Right cardiac atrium (tissue), 5 donors: ENCODE measurements at regions not wholly inside any gene's neighbourhood (a gene's known extent, or its start where the extent isn't known, plus 50 kb on each side); places are given as distances from the start of the nearest gene placed in this dataset.

Experiments
- ATAC-seq, 2 donors: fragments of 200-7000 bp; cut with Tn5 transposase; one replicate each; pipeline versions ENCODE4 v1.8.0 to v1.9.1; 2020; ENCODE audit warnings: moderate library complexity in 2 of 2, mild to moderate bottlenecking in 1 of 2
- DNase-seq, 3 donors: peaks; one replicate each; pipeline ENCODE4 v3.0.0-alpha.2; 2020
- H3K27ac ChIP-seq: one replicate; pipeline ENCODE4 v1.5.1; 2013; ENCODE audit warnings: mild to moderate bottlenecking, low read length, control low read depth, moderate library complexity
- H3K27me3 ChIP-seq: one replicate; pipeline ENCODE4 v1.6.1; 2013; ENCODE audit not compliant: control insufficient read depth, insufficient read depth
- H3K4me1 ChIP-seq: one replicate; pipeline ENCODE4 v1.6.1; 2013; ENCODE audit warnings: low read length; ENCODE audit not compliant: control insufficient read depth, insufficient read depth
- H3K4me3 ChIP-seq: one replicate; pipeline ENCODE4 v1.5.1; 2013; ENCODE audit warnings: low read length, control low read depth
- H3K9me3 ChIP-seq: one replicate; pipeline ENCODE4 v1.6.1; 2013; ENCODE audit warnings: low read length; ENCODE audit not compliant: control insufficient read depth
- WGBS: extraction: QIAGEN DNeasy Blood & Tissue Kit; methylation state at CpG from one replicate; pipeline ENCODE4 v1.1.7; 2013; 5-methylcytosine and 5-hydroxymethylcytosine counted together
- intact Hi-C, 4 donors: fragments of 100-400 bp; cut with DNase I; formaldehyde crosslinking; loops; one replicate each; pipeline versions ENCODE4 v1.11.0 to v1.14.0; 2022 to 2023
- donor health status: healthy with polysubstance abuse.
- donor health status: DM: no; HTN: yes; CAD: no.
- donor health status: DM: no; HTN: no; CAD: no.
- donor health status: DM: no; HTN: yes; CAD: no; lungs with severe emphysema.
- donor health status: DM: yes; HTN: yes; CAD: no.

DNA sequence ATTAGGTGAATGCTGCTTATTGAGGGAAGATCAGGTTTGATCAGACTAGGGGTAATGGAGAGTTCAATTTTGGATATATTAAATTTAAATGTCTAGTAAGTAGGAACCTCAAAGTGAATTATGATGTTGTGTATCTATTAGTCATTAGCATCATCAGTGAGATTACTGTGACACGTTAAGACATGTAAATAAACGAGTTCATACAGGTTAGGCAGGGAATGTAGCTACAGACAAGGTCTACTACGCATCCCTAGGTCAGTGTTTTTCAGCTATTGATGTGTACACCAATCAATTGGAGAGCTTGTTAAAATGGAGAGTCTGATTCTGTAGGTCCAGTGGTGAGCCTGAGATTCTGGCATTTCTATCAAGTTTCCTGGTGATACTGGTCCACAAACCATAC is 120.1 kb upstream of the LRRC4C start:
- no peaks in the 10 kb centered on the region for H3K27me3 ChIP-seq
- no peak overlapping the region for H3K4me3 ChIP-seq
- no peaks in the 10 kb centered on the region for H3K4me1 ChIP-seq
- no peak for DNase-seq
- H3K9me3 ChIP-seq: no peaks in the 10 kb centered on the region
- intact Hi-C loops: no loop called here
- no peak for ATAC-seq
- H3K27ac ChIP-seq: no peak overlapping the region
- WGBS: 72% methylated on average over 3 of the region's 3 CpGs

DNA sequence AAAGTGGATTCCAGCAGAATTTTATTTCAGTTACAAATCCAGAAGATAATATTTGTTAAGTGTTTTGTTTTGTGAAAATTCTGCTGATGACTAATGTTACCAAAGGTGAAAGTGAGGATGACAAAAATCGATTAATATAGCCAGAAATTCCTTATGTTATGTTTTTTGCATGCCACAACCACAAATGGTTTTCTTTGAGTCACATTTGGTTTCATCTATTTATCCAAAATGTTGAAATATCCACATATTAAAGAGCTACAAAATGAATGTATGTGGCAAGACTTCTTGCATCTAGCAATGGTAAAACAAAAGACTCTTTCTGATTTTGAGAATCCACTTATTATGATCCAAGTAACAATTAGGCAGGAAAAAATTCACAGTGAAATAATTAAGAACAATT is 150.1 kb upstream of the LRRC4C start:
- Histone ChIP-seq H3K27ac (no peak overlapping the region), H3K4me1 (no peaks in the 10 kb centered on the region), H3K9me3 (no peaks in the 10 kb centered on the region), H3K4me3 (no peak overlapping the region), H3K27me3 (no peaks in the 10 kb centered on the region)
- intact Hi-C loops: no loop called here
- DNase-seq: no peak
- 23% methylated on average over 1 of the region's 1 CpG for WGBS
- ATAC-seq: no peak

- no peaks in the 10 kb centered on the region for H3K9me3 ChIP-seq
- intact Hi-C loops: no loop called here
- DNase-seq: no peak
- H3K27me3 ChIP-seq: no peaks in the 10 kb centered on the region
- no peak overlapping the region for H3K27ac ChIP-seq
- no peak overlapping the region for H3K4me3 ChIP-seq
- H3K4me1 ChIP-seq: no peaks in the 10 kb centered on the region
- WGBS: 36% methylated on average over 1 of the region's 1 CpG
- ATAC-seq: no peak
These were observed 153.0 kb upstream of the LRRC4C start for GRCh38 chr11:41612415-41612814.

DNA sequence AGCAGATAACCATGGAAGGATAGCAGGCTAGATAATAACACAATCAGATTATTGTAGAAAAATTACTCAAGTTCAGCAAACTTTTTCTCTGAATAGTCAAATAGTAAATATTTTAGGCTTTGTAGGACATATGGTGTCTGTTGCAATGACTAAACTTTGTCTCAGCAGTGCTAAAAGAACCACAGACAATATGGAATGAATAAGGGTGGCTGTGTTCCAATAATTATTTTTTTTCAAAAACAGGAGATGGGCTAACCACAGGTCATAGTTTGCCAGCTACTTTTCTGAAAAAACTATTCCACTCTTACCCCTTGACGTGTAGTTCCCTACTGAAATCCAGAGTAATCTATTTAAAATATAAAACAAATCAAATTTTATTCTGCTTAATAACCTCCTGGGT is 153.9 kb upstream of the LRRC4C start:
- Histone ChIP-seq H3K9me3 (no peaks in the 10 kb centered on the region), H3K27ac (no peak overlapping the region), H3K4me1 (no peaks in the 10 kb centered on the region), H3K4me3 (no peak overlapping the region), H3K27me3 (no peaks in the 10 kb centered on the region)
- DNase-seq (no peak), ATAC-seq (no peak)
- 48% methylated on average over 1 of the region's 1 CpG for WGBS
- intact Hi-C loops: no loop called here

DNA sequence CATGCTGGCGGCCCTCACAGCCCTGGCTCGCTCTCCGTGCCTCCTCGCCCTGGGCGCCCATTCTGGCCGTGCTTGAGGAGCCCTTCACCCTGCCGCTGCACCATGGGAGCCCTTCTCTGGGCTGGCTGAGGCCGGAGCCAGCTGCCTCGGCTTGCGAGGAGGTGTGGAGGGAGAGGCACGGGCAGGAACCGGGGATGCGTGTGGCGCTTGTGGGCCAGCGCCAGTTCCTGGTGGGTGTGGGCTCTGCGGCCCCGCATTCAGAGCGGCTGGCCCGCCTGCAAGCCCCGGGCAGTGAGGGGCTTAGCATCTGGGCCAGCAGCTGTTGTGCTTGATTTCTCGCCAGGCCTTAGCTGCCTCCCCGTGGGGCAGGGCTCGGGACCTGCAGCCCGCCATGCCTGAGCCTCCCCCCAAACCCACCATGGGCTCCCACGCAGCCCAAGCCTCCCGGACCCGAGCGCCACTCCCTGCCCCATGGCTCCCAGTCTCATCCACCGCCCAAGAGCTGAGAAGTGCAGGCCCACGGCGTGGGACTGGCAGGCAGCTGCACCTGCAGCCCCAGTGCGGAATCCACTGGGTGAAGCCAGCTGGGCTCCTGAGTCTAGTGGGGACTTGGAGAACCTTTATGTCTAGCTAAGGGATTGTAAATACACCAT is 163.4 kb upstream of the LRRC4C start:
- H3K27me3 ChIP-seq: no peaks in the 10 kb centered on the region
- no peaks in the 10 kb centered on the region for H3K4me1 ChIP-seq
- peak in 1 of 3 donors; percentile 30 for DNase-seq
- intact Hi-C loops: no loop called here
- H3K4me3 ChIP-seq: no peak overlapping the region
- whole genome bisulfite sequencing: 86% methylated on average over 32 of the region's 32 CpGs
- ATAC-seq: no peak
- no peaks in the 10 kb centered on the region for H3K9me3 ChIP-seq
- H3K27ac ChIP-seq: no peak overlapping the region

DNA sequence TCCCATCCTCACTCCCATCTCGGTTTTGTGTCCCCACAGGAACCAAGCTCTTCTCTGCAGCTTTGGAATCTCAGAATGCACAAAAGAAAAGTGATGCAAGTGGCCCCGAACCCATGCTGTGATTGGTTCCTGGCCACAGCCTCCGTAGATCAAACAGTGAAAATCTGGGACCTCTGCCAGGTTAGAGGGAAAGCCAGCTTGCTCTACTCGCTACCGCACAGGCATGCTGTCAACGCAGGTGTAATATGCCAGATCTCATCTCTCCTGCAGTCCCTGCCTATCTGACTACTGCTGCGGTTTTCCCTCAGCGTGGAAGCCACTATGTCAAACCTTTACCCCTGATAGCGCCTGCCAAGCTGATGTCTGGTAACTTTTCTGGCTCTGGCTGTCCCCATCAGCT is 200.5 kb upstream of the LRRC4C start:
- no peaks in the 10 kb centered on the region for H3K27me3 ChIP-seq
- H3K4me1 ChIP-seq: no peaks in the 10 kb centered on the region
- H3K27ac ChIP-seq: no peak overlapping the region
- H3K9me3 ChIP-seq: no peaks in the 10 kb centered on the region
- ATAC-seq (no peak), DNase-seq (no peak)
- 44% methylated on average over 9 of the region's 9 CpGs for WGBS
- intact Hi-C loops: no loop called here
- no peak overlapping the region for H3K4me3 ChIP-seq

GRCh38 chr11:41660585-41660984 is 201.1 kb upstream of the LRRC4C start:
- intact Hi-C loops: no loop called here
- Histone ChIP-seq H3K4me1 (no peaks in the 10 kb centered on the region), H3K27me3 (no peaks in the 10 kb centered on the region), H3K4me3 (no peak overlapping the region), H3K27ac (no peak overlapping the region), H3K9me3 (no peaks in the 10 kb centered on the region)
- no peak for DNase-seq
- WGBS: 71% methylated on average over 8 of the region's 8 CpGs
- ATAC-seq: no peak

GRCh38 chr11:41665441-41666360 is 206.2 kb upstream of the LRRC4C start:
- intact Hi-C loops: no loop called here
- no peaks in the 10 kb centered on the region for H3K27me3 ChIP-seq
- no peak for DNase-seq
- H3K27ac ChIP-seq: no peak overlapping the region
- H3K4me3 ChIP-seq: no peak overlapping the region
- H3K9me3 ChIP-seq: no peaks in the 10 kb centered on the region
- ATAC-seq: no peak
- no peaks in the 10 kb centered on the region for H3K4me1 ChIP-seq
- 26% methylated on average over 7 of the region's 7 CpGs for WGBS

- intact Hi-C loops: no loop called here
- Histone ChIP-seq H3K4me1 (no peaks in the 10 kb centered on the region), H3K4me3 (no peak overlapping the region), H3K27ac (no peak overlapping the region), H3K27me3 (no peaks in the 10 kb centered on the region), H3K9me3 (no peaks in the 10 kb centered on the region)
- no peak for ATAC-seq
- 74% methylated on average over 5 of the region's 5 CpGs for WGBS
- DNase-seq: no peak
These were observed 207.7 kb upstream of the LRRC4C start for GRCh38 chr11:41666951-41667653.

- H3K4me3 ChIP-seq: no peak overlapping the region
- DNase-seq: no peak
- no peak overlapping the region for H3K27ac ChIP-seq
- no peaks in the 10 kb centered on the region for H3K4me1 ChIP-seq
- 90% methylated on average over 1 of the region's 1 CpG for WGBS
- intact Hi-C loops: no loop called here
- H3K9me3 ChIP-seq: no peaks in the 10 kb centered on the region
- ATAC-seq: no peak
- no peaks in the 10 kb centered on the region for H3K27me3 ChIP-seq
These were observed 215.8 kb upstream of the LRRC4C start for GRCh38 chr11:41675205-41675604.

GRCh38 chr11:41713030-41713429 is 253.6 kb upstream of the LRRC4C start:
- no peaks in the 10 kb centered on the region for H3K9me3 ChIP-seq
- H3K4me1 ChIP-seq: no peaks in the 10 kb centered on the region
- 75% methylated on average over 3 of the region's 3 CpGs for WGBS
- DNase-seq: no peak
- no peaks in the 10 kb centered on the region for H3K27me3 ChIP-seq
- no peak overlapping the region for H3K4me3 ChIP-seq
- intact Hi-C loops: no loop called here
- ATAC-seq: no peak
- H3K27ac ChIP-seq: no peak overlapping the region
